ENCODE measurements at regions not wholly inside any gene's neighbourhood (a gene's known extent, or its start where the extent isn't known, plus 50 kb on each side); places are given as distances from the start of the nearest gene placed in this dataset.

- Mint-ChIP-seq H3K27ac (ENCODE audit: unreplicated experiment) (no peak overlapping the region), H3K9me3 (ENCODE audit: unreplicated experiment) (no peaks in the 10 kb centered on the region), H3K27me3 (ENCODE audit: unreplicated experiment) (no peaks in the 10 kb centered on the region), H3K4me3 (ENCODE audit: unreplicated experiment) (no peak overlapping the region), H3K4me1 (ENCODE audit: low read depth, unreplicated experiment) (no peaks in the 10 kb centered on the region), H3K36me3 (ENCODE audit: unreplicated experiment) (no peaks in the 10 kb centered on the region)
- TF ChIP-seq, protein P1, sequence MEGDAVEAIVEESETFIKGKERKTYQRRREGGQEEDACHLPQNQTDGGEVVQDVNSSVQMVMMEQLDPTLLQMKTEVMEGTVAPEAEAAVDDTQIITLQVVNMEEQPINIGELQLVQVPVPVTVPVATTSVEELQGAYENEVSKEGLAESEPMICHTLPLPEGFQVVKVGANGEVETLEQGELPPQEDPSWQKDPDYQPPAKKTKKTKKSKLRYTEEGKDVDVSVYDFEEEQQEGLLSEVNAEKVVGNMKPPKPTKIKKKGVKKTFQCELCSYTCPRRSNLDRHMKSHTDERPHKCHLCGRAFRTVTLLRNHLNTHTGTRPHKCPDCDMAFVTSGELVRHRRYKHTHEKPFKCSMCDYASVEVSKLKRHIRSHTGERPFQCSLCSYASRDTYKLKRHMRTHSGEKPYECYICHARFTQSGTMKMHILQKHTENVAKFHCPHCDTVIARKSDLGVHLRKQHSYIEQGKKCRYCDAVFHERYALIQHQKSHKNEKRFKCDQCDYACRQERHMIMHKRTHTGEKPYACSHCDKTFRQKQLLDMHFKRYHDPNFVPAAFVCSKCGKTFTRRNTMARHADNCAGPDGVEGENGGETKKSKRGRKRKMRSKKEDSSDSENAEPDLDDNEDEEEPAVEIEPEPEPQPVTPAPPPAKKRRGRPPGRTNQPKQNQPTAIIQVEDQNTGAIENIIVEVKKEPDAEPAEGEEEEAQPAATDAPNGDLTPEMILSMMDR (IDR thresholded peaks at IDR 0.05; ENCODE audit: partially characterized antibody, unreplicated experiment): no peak
- DNase-seq: no peak
These were observed 873.7 kb downstream of the SLITRK5 start for GRCh38 chr13:88544836-88545235.

- Mint-ChIP-seq H3K36me3 (ENCODE audit: unreplicated experiment) (no peaks in the 10 kb centered on the region), H3K9me3 (ENCODE audit: unreplicated experiment) (no peaks in the 10 kb centered on the region), H3K27ac (ENCODE audit: unreplicated experiment) (no peak overlapping the region), H3K27me3 (ENCODE audit: unreplicated experiment) (no peaks in the 10 kb centered on the region), H3K4me1 (ENCODE audit: low read depth, unreplicated experiment) (no peaks in the 10 kb centered on the region), H3K4me3 (ENCODE audit: unreplicated experiment) (no peak overlapping the region)
- no peak for DNase-seq
- TF ChIP-seq, protein P1 (IDR thresholded peaks at IDR 0.05; ENCODE audit: partially characterized antibody, unreplicated experiment): no peak
These were observed 881.8 kb downstream of the SLITRK5 start for GRCh38 chr13:88552966-88553365.

- Mint-ChIP-seq H3K9me3 (ENCODE audit: unreplicated experiment) (no peaks in the 10 kb centered on the region), H3K4me3 (ENCODE audit: unreplicated experiment) (no peak overlapping the region), H3K27ac (ENCODE audit: unreplicated experiment) (no peak overlapping the region), H3K4me1 (ENCODE audit: low read depth, unreplicated experiment) (no peaks in the 10 kb centered on the region), H3K36me3 (ENCODE audit: unreplicated experiment) (no peaks in the 10 kb centered on the region), H3K27me3 (ENCODE audit: unreplicated experiment) (no peaks in the 10 kb centered on the region)
- TF ChIP-seq, protein P1 (IDR thresholded peaks at IDR 0.05; ENCODE audit: partially characterized antibody, unreplicated experiment): no peak
- no peak for DNase-seq
These were observed 894.4 kb downstream of the SLITRK5 start for GRCh38 chr13:88565566-88565965.

DNA sequence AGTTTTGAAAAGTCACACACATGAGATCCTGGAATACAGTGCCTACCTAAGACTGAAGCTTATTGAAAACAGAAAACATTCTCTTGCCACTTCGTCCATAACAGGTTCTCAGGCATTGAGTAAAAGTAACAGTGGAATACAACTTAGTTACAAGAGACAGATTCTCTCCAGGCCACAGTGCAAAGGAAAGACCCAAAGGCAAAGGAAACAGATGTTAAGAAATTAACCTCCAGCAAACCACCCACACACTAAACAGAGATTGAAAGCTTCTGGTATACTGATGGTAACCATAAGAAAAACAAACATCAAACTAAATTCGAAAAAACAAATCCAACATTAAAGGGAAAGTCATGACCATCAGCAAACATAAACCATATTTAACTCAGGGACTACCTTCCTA lies 914.7 kb downstream of the SLITRK5 start:
- H3K27ac Mint-ChIP-seq (ENCODE audit: unreplicated experiment): no peak overlapping the region
- H3K9me3 Mint-ChIP-seq (ENCODE audit: unreplicated experiment): no peaks in the 10 kb centered on the region
- no peak for DNase-seq
- TF ChIP-seq, protein P1 (IDR thresholded peaks at IDR 0.05; ENCODE audit: partially characterized antibody, unreplicated experiment): no peak
- H3K36me3 Mint-ChIP-seq (ENCODE audit: unreplicated experiment): no peaks in the 10 kb centered on the region
- no peaks in the 10 kb centered on the region for H3K4me1 Mint-ChIP-seq (ENCODE audit: low read depth, unreplicated experiment)
- no peaks in the 10 kb centered on the region for H3K27me3 Mint-ChIP-seq (ENCODE audit: unreplicated experiment)
- H3K4me3 Mint-ChIP-seq (ENCODE audit: unreplicated experiment): no peak overlapping the region

GRCh38 chr13:88586263-88586662 lies 915.1 kb downstream of the SLITRK5 start:
- no peak overlapping the region for H3K27ac Mint-ChIP-seq (ENCODE audit: unreplicated experiment)
- H3K36me3 Mint-ChIP-seq (ENCODE audit: unreplicated experiment): no peaks in the 10 kb centered on the region
- H3K4me1 Mint-ChIP-seq (ENCODE audit: low read depth, unreplicated experiment): no peaks in the 10 kb centered on the region
- TF ChIP-seq, protein P1 (IDR thresholded peaks at IDR 0.05; ENCODE audit: partially characterized antibody, unreplicated experiment): no peak
- DNase-seq: no peak
- H3K27me3 Mint-ChIP-seq (ENCODE audit: unreplicated experiment): no peaks in the 10 kb centered on the region
- no peaks in the 10 kb centered on the region for H3K9me3 Mint-ChIP-seq (ENCODE audit: unreplicated experiment)
- no peak overlapping the region for H3K4me3 Mint-ChIP-seq (ENCODE audit: unreplicated experiment)
